ENCODE measurements at regions not wholly inside any gene's neighbourhood (a gene's known extent, or its start where the extent isn't known, plus 50 kb on each side); places are given as distances from the start of the nearest gene placed in this dataset.

DNA sequence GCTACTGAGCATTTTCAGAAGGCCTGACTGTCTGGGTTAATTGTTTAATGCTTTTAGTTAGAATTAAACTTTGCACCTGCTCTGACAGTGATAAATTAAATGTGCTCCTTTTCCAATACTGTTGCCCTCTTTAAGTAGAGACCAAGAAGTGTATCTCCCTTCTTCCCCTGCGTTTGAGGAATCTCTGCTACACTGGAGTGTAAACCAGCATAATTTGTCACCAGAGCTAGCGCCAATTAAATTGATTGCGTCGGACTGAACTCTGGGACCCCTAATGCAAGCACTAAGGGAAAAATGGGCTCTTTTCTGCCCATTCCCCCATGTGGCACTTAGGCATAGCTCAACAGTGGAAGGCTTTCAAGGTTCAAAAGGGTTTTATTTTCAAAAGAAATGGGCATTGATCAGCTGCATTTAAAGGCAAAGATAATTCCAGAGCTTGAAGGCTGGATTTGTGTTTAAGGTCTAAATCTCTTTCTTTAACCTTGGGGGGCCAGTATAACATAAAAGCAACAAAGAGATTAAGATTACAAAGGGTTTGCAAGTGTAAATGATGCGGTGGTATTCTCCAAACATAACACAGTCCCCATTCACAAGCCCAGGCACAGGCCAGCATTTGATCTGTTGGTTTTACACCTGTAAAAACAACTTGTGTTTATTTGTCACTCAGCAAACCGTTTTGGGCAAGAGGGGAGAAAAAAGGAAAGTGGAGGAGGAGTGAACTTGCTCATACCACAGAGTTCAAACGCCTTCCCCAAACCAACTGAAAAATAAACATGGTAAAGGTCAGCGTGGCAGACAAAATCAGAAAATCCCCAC is 427.6 kb downstream of the BCL11A start:
- TF ChIP-seq POLR2A (IDR thresholded peaks at IDR 0.05; ENCODE audit: low read length) (no peak), GATA1 (IDR thresholded peaks at IDR 0.05; ENCODE audit: low read depth, low read length) (no peak)
